Ishikawa (cell line): ENCODE measurements at regions not wholly inside any gene's neighbourhood (a gene's known extent, or its start where the extent isn't known, plus 50 kb on each side); places are given as distances from the start of the nearest gene placed in this dataset.
A peak's percentile ranks its signal among the peaks of the same experiment; 100 is the strongest.

Experiments used
- CEBPB ChIP-seq: IDR thresholded peaks from 2 replicates; pipeline ENCODE4 v1.6.1; 2012
- CREB1 ChIP-seq: IDR thresholded peaks from 2 replicates; pipeline ENCODE4 v1.6.1; 2012; ENCODE audit warnings: low read depth
- EGR1 ChIP-seq: IDR thresholded peaks from 2 replicates; pipeline ENCODE4 v1.6.1; 2012
- EP300 ChIP-seq: IDR thresholded peaks from 2 replicates; pipeline ENCODE4 v1.6.1; 2012; ENCODE audit warnings: borderline replicate concordance
- FOXM1 ChIP-seq: IDR thresholded peaks from 2 replicates; pipeline ENCODE4 v1.6.1; 2012; ENCODE audit warnings: low read depth, borderline replicate concordance
- MAX ChIP-seq: IDR thresholded peaks from 2 replicates; pipeline ENCODE4 v1.6.1; 2012
- NFIC ChIP-seq: IDR thresholded peaks from 2 replicates; pipeline ENCODE4 v1.6.1; 2012
- RAD21 ChIP-seq: IDR thresholded peaks from 2 replicates; pipeline ENCODE4 v1.6.1; 2012; ENCODE audit warnings: low read depth
- REST ChIP-seq: IDR thresholded peaks from 2 replicates; pipeline ENCODE4 v1.6.1; 2012; ENCODE audit warnings: low read depth, mild to moderate bottlenecking
- TAF1 ChIP-seq: IDR thresholded peaks from 2 replicates; pipeline ENCODE4 v1.6.1; 2012; ENCODE audit warnings: low read depth, mild to moderate bottlenecking
- TCF12 ChIP-seq: IDR thresholded peaks from 2 replicates; pipeline ENCODE4 v1.6.1; 2012; ENCODE audit warnings: low read depth
- TEAD4 ChIP-seq: IDR thresholded peaks from 2 replicates; pipeline ENCODE4 v1.6.1; 2012
- USF1 ChIP-seq: IDR thresholded peaks from 2 replicates; pipeline ENCODE4 v1.6.1; 2012
- YY1 ChIP-seq: IDR thresholded peaks from 2 replicates; pipeline ENCODE4 v1.6.1; 2012; ENCODE audit warnings: low read depth
- ZBTB7A ChIP-seq: IDR thresholded peaks from 2 replicates; pipeline ENCODE4 v1.6.1; 2012; ENCODE audit warnings: low read depth

GRCh38 chr4:167443841-167444240, 209.5 kb upstream of the SPOCK3 start:
- TF ChIP-seq YY1 (no peak), TEAD4 (no peak), EP300 (no peak), FOXM1 (no peak), REST (no peak), NFIC (no peak), CEBPB (no peak), EGR1 (no peak), TAF1 (no peak), USF1 (no peak)

GRCh38 chr4:167452922-167453430, 218.7 kb upstream of the SPOCK3 start:
- TF ChIP-seq MAX (no peak), NFIC (peak; percentile 31; the same call in 1 of the 2 replicates)

GRCh38 chr4:167456619-167457018, 222.3 kb upstream of the SPOCK3 start:
- no peak for TF ChIP-seq YY1
- TF ChIP-seq EGR1 = no peak

- TF ChIP-seq CEBPB (no peak), USF1 (no peak), RAD21 (no peak), FOXM1 (no peak), CREB1 (no peak), REST (no peak), TAF1 (no peak), EGR1 (no peak), EP300 (no peak), TEAD4 (no peak), NFIC (no peak), MAX (no peak), ZBTB7A (no peak), TCF12 (no peak), YY1 (no peak)
These were observed 235.1 kb upstream of the SPOCK3 start for GRCh38 chr4:167469436-167469835.

- no peak for TF ChIP-seq EGR1
- no peak for TF ChIP-seq CREB1
- TF ChIP-seq USF1 = no peak
These were observed 241.7 kb upstream of the SPOCK3 start for GRCh38 chr4:167475951-167476350.

- TF ChIP-seq REST (no peak), EGR1 (no peak), USF1 (no peak), EP300 (no peak), CREB1 (no peak), ZBTB7A (no peak), NFIC (no peak), YY1 (no peak), RAD21 (no peak), TCF12 (no peak), CEBPB (no peak), TEAD4 (no peak), TAF1 (no peak)
These were observed 257.7 kb upstream of the SPOCK3 start for GRCh38 chr4:167492007-167492406.
